PC-3 (cell line): ENCODE measurements at regions not wholly inside any gene's neighbourhood (a gene's known extent, or its start where the extent isn't known, plus 50 kb on each side); places are given as distances from the start of the nearest gene placed in this dataset.

Experiments
- ATAC-seq: fragments of 200-7000 bp; cut with Tn5 transposase; 2 replicates; pipeline ENCODE4 v1.9.1; 2020; ENCODE audit warnings: mild to moderate bottlenecking, moderate library complexity
- BruUV-seq: library from RNA; stranded (reverse); fragments of 400-500 nt; replicated peaks from 2 replicates; lab custom pipeline; 2021; lab: Mats Ljungman, UMichigan
- CTCF ChIA-PET: fragments of 300-600 bp; sonication (Branson Sonifier 250); formaldehyde crosslinking; loops from one replicate; lab custom pipeline; 2022; ENCODE audit warnings: antibody characterized with exemption; lab: Charles Lee
- POLR2A ChIA-PET: fragments of 300-600 bp; sonication (Branson Sonifier 250); formaldehyde crosslinking; loops from one replicate; lab custom pipeline; 2022; ENCODE audit warnings: antibody characterized with exemption; ENCODE audit not compliant: unreplicated experiment; lab: Charles Lee
- DNase-seq: peaks from one replicate; pipeline ENCODE4 v3.0.0-alpha.2; 2015
- H2AFZ ChIP-seq: fragments of 300-600 bp; sonication (generic); 2 replicates; pipeline ENCODE4 v1.6.0; 2016; ENCODE audit warnings: antibody characterized with exemption, low read length
- H3F3A ChIP-seq: fragments of 300-600 bp; sonication (generic); one replicate; pipeline ENCODE4 v1.6.0; 2017; ENCODE audit warnings: antibody characterized with exemption, low read length, control low read depth, mild to moderate bottlenecking; ENCODE audit not compliant: unreplicated experiment
- H3K27ac ChIP-seq: fragments of 300-600 bp; sonication (generic); 2 replicates; pipeline ENCODE4 v1.5.1; 2016; ENCODE audit warnings: mild to moderate bottlenecking, low read length
- H3K27me3 ChIP-seq: fragments of 300-600 bp; sonication (generic); 2 replicates; pipeline ENCODE4 v1.6.1; 2016; ENCODE audit warnings: low read length, mixed read lengths
- H3K36me3 ChIP-seq: fragments of 300-600 bp; sonication (generic); 2 replicates; pipeline ENCODE4 v1.6.1; 2016; ENCODE audit warnings: low read depth, mixed run types, low read length, mixed read lengths
- H3K4me1 ChIP-seq: fragments of 300-600 bp; sonication (generic); 2 replicates; pipeline ENCODE4 v1.5.1; 2016; ENCODE audit warnings: low read length; ENCODE audit not compliant: insufficient read depth
- H3K4me2 ChIP-seq: fragments of 300-600 bp; sonication (generic); 2 replicates; pipeline ENCODE4 v1.6.0; 2016; ENCODE audit warnings: low read length
- H3K4me3 ChIP-seq: fragments of 300-600 bp; sonication (generic); 2 replicates; pipeline ENCODE4 v1.5.1; 2016; ENCODE audit warnings: mild to moderate bottlenecking, low read length, mixed read lengths
- H3K79me2 ChIP-seq: fragments of 300-600 bp; sonication (generic); 2 replicates; pipeline ENCODE4 v1.6.1; 2017; ENCODE audit warnings: low read length, mixed read lengths
- H3K9ac ChIP-seq: fragments of 300-600 bp; sonication (generic); 2 replicates; pipeline ENCODE4 v1.6.0; 2016; ENCODE audit warnings: mild to moderate bottlenecking, low read length
- H3K9me2 ChIP-seq: fragments of 300-600 bp; sonication (generic); replicated peaks from 2 replicates; pipeline ENCODE4 v1.6.1; 2016; ENCODE audit warnings: mixed run types, low read length, mixed read lengths
- H3K9me3 ChIP-seq: fragments of 300-600 bp; sonication (generic); 2 replicates; pipeline ENCODE4 v1.6.1; 2016; ENCODE audit warnings: low read length, mixed read lengths
- H4K20me1 ChIP-seq: fragments of 300-600 bp; sonication (generic); 2 replicates; pipeline ENCODE4 v1.6.1; 2016; ENCODE audit warnings: low read length, mixed read lengths
- EZH2 ChIP-seq: fragments of 300-600 bp; sonication (generic); IDR thresholded peaks from one replicate; pipeline ENCODE4 v1.6.1; 2017; ENCODE audit warnings: antibody characterized with exemption, mild to moderate bottlenecking, low read length; ENCODE audit not compliant: unreplicated experiment
- EZH2phosphoT487 ChIP-seq: fragments of 300-600 bp; sonication (generic); IDR thresholded peaks from 2 replicates; pipeline ENCODE4 v1.6.1; 2018; ENCODE audit warnings: mild to moderate bottlenecking, antibody characterized with exemption, low read length, borderline replicate concordance
- intact Hi-C: fragments of 100-400 bp; cut with micrococcal nuclease; formaldehyde crosslinking; loops from 2 replicates; pipeline ENCODE4 v1.9.0; 2023
- TF ChIP-seq, protein P1 (sequence below): fragments of 300-600 bp; sonication (generic); conservative IDR thresholded peaks from 2 replicates; pipeline ENCODE4 v1.5.1; 2017; ENCODE audit warnings: antibody characterized with exemption, low read depth, mild to moderate bottlenecking, low read length

DNA sequence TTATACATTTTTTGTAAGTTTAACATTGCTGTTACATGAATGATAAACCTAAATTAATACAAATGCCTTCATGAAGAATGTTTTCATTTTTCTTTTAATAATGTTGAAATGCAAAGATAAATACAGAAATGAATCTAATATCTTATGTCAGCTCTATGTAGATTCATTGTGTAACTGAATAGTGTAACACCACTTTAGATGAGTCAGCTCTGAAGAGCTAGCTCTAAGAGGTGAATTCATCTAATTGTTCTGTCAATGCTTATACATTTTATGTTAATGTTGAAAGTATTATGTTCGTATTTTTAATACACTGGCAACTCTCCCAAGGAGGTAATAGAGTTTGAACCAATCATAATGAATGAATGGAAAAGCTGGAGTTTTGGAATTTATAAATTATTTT, 146.9 kb upstream of the FMR1 start:
- no peaks in the 10 kb centered on the region for H3K79me2 ChIP-seq
- H3K4me3 ChIP-seq: no peak overlapping the region
- H3K9ac ChIP-seq: no peak overlapping the region
- no peaks in the 10 kb centered on the region for H3F3A ChIP-seq
- no peak overlapping the region for H3K4me2 ChIP-seq
- intact Hi-C loops: no loop called here
- no TSS peak for BruUV-seq
- DNase-seq: no peak
- H3K36me3 ChIP-seq: no peaks in the 10 kb centered on the region
- no peaks in the 10 kb centered on the region; the same call in 1 of the 2 replicates for H3K9me3 ChIP-seq
- no peak overlapping the region for H3K27ac ChIP-seq
- ChIA-PET CTCF (no interaction called here), POLR2A (no interaction called here)
- H3K27me3 ChIP-seq: no peaks in the 10 kb centered on the region
- no peak overlapping the region for H2AFZ ChIP-seq
- no peak for TF ChIP-seq EZH2
- TF ChIP-seq, protein P1, sequence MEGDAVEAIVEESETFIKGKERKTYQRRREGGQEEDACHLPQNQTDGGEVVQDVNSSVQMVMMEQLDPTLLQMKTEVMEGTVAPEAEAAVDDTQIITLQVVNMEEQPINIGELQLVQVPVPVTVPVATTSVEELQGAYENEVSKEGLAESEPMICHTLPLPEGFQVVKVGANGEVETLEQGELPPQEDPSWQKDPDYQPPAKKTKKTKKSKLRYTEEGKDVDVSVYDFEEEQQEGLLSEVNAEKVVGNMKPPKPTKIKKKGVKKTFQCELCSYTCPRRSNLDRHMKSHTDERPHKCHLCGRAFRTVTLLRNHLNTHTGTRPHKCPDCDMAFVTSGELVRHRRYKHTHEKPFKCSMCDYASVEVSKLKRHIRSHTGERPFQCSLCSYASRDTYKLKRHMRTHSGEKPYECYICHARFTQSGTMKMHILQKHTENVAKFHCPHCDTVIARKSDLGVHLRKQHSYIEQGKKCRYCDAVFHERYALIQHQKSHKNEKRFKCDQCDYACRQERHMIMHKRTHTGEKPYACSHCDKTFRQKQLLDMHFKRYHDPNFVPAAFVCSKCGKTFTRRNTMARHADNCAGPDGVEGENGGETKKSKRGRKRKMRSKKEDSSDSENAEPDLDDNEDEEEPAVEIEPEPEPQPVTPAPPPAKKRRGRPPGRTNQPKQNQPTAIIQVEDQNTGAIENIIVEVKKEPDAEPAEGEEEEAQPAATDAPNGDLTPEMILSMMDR: no peak
- TF ChIP-seq EZH2phosphoT487: no peak
- no peaks in the 10 kb centered on the region for H4K20me1 ChIP-seq
- H3K4me1 ChIP-seq: no peaks in the 10 kb centered on the region
- H3K9me2 ChIP-seq: no peaks in the 10 kb centered on the region
- no peak for ATAC-seq

DNA sequence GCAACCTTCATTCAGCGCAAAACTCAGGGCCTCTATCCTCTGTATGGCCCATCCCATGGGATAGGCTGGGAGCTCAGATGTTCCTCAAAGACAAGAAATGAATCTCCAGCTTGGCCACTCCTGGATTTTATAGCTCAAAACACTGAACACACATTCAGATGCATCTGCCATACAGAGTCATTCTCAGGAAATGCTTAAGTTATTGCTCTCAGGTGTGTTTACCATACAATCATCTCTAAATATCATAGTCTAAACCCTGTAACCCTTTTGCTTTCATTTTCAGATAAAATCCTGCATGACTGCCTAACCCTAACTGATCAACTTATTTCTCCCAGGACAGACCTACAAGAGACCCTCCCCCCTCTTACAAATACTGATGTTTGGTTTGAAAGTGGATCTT, 140.9 kb upstream of the FMR1 start:
- H2AFZ ChIP-seq: no peak overlapping the region
- no peak overlapping the region for H3K27ac ChIP-seq
- ChIA-PET CTCF (no interaction called here), POLR2A (no interaction called here)
- H3K9me2 ChIP-seq: no peaks in the 10 kb centered on the region
- no peak for ATAC-seq
- H3K27me3 ChIP-seq: no peaks in the 10 kb centered on the region
- no peaks in the 10 kb centered on the region for H3K4me1 ChIP-seq
- H3K4me2 ChIP-seq: no peak overlapping the region
- no peak overlapping the region for H3K9ac ChIP-seq
- DNase-seq: no peak
- BruUV-seq: no TSS peak
- H4K20me1 ChIP-seq: no peaks in the 10 kb centered on the region
- TF ChIP-seq EZH2 (no peak), EZH2phosphoT487 (no peak)
- TF ChIP-seq, protein P1: no peak
- H3F3A ChIP-seq: no peaks in the 10 kb centered on the region
- H3K4me3 ChIP-seq: no peak overlapping the region
- intact Hi-C loops: no loop called here
- H3K9me3 ChIP-seq: no peaks in the 10 kb centered on the region
- no peaks in the 10 kb centered on the region for H3K79me2 ChIP-seq
- no peaks in the 10 kb centered on the region for H3K36me3 ChIP-seq

DNA sequence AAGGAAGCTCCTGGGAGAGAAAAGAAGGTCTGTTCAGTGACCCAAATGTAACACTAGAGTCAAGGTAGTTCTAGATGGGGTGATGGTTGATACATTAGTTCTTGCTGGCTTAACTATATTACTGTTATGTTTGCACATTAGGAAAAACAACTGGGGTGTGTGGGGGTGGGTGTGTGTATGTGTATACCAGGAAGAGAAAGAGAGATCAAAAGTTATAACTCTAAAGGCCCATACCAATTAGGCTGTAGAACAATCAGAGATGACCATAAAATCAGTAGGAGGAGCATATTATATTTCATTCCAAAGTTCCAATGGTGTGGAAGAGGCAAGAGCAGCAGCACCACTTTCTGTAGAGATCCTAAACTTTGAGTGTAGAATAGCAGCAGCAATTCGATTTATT, 134.7 kb upstream of the FMR1 start:
- POLR2A ChIA-PET: no interaction called here
- Histone ChIP-seq H2AFZ (no peak overlapping the region), H3K4me2 (no peak overlapping the region), H3K27me3 (no peaks in the 10 kb centered on the region), H3K4me1 (no peaks in the 10 kb centered on the region), H4K20me1 (no peaks in the 10 kb centered on the region), H3K9me2 (no peaks in the 10 kb centered on the region), H3K36me3 (no peaks in the 10 kb centered on the region), H3K4me3 (no peak overlapping the region), H3F3A (no peaks in the 10 kb centered on the region), H3K9me3 (no peaks in the 10 kb centered on the region), H3K9ac (no peak overlapping the region), H3K27ac (no peak overlapping the region), H3K79me2 (no peaks in the 10 kb centered on the region)
- DNase-seq: no peak
- BruUV-seq: no TSS peak
- CTCF ChIA-PET: no interaction called here
- ATAC-seq: no peak
- intact Hi-C loops: no loop called here
- TF ChIP-seq, protein P1: no peak
- no peak for TF ChIP-seq EZH2
